Lower leg skin (tissue), 3 donors: ENCODE measurements at regions not wholly inside any gene's neighbourhood (a gene's known extent, or its start where the extent isn't known, plus 50 kb on each side); places are given as distances from the start of the nearest gene placed in this dataset.

ENCODE experiments used
- POLR2A ChIP-seq, 2 donors: fragments of 450-650 bp; IDR thresholded peaks; one replicate each; pipeline ENCODE4 v1.6.1; 2016 to 2017; ENCODE audit warnings: antibody characterized with exemption in 2 of 2, mild to moderate bottlenecking in 1 of 2, moderate library complexity in 1 of 2
- TF ChIP-seq, protein P1 (sequence below), 3 donors: fragments of 450-650 bp; IDR thresholded peaks; one replicate each; pipeline ENCODE4 v1.5.1; 2016; ENCODE audit warnings: antibody characterized with exemption in 3 of 3, mild to moderate bottlenecking in 3 of 3, moderate library complexity in 2 of 3

DNA sequence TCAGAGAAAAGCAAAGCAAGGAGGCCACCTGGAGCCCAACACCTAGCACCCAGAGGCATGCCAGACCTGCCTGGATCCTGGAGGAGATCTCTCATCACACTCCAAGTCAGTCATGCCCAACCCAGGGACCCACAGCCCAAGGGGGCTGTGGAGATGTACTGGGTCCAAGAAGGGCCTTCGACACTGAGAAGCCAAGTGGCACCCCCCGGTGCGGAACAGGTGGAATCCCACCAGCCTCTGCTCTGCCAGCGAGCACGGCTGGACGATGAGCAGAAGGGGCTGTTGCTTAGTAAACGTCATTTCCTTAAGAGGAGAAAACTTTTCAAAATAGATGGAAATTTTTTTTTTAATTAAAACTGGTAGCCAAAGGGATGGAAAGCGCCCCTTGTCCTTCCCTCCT is 171.9 kb upstream of the GRK3 start:
- TF ChIP-seq, protein P1, sequence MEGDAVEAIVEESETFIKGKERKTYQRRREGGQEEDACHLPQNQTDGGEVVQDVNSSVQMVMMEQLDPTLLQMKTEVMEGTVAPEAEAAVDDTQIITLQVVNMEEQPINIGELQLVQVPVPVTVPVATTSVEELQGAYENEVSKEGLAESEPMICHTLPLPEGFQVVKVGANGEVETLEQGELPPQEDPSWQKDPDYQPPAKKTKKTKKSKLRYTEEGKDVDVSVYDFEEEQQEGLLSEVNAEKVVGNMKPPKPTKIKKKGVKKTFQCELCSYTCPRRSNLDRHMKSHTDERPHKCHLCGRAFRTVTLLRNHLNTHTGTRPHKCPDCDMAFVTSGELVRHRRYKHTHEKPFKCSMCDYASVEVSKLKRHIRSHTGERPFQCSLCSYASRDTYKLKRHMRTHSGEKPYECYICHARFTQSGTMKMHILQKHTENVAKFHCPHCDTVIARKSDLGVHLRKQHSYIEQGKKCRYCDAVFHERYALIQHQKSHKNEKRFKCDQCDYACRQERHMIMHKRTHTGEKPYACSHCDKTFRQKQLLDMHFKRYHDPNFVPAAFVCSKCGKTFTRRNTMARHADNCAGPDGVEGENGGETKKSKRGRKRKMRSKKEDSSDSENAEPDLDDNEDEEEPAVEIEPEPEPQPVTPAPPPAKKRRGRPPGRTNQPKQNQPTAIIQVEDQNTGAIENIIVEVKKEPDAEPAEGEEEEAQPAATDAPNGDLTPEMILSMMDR (IDR thresholded peaks at IDR 0.05): no peak
- TF ChIP-seq POLR2A (IDR thresholded peaks at IDR 0.05): no peak
